Hindlimb muscle (tissue), 1 donor: ENCODE measurements at regions not wholly inside any gene's neighbourhood (a gene's known extent, or its start where the extent isn't known, plus 50 kb on each side); places are given as distances from the start of the nearest gene placed in this dataset.
"Not testable (repeated sequence)": the region's sequence is repeated elsewhere in the genome, so short reads cannot be mapped to it uniquely, and the experiment has no call there.

Experiments
- DNase-seq: peaks from one replicate; pipeline ENCODE4 v3.0.0-alpha.2; 2013

DNA sequence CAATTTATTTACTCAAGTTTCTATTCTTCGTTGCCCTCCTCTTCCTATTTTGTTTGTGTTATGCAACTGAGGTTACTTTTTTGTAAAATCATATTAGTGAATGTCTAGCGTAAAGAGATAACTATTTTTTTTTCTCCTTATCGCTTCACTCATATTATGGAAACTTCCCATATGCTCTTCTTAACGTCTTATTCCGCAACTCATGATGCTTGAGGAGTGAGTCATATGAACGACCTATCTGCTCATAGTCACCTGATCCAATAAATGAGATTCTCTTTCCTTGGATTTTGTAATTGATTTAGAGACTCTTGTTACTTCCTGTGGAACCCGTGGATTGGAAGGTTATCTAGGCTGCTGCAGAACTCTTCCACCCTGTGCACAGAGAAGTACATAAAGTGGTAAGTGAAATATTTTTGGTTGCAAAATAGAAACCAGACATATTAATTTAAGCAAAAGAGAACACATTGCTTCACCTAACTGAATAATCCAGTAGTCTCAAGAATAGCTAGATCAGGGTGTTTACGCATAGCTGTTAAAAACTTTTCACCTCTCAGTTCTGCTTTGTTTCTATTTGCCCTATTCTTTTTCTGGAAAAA is 719.3 kb upstream of the SGO1 start:
- DNase-seq = no peak

- no peak for DNase-seq
Observed at GRCh38 chr3:20904671-20905070, 718.7 kb upstream of the SGO1 start.

GRCh38 chr3:20898962-20899361 is 713.0 kb upstream of the SGO1 start:
- DNase-seq = no peak

- no peak for DNase-seq
Observed at GRCh38 chr3:20890111-20890519, 704.1 kb upstream of the SGO1 start.

DNA sequence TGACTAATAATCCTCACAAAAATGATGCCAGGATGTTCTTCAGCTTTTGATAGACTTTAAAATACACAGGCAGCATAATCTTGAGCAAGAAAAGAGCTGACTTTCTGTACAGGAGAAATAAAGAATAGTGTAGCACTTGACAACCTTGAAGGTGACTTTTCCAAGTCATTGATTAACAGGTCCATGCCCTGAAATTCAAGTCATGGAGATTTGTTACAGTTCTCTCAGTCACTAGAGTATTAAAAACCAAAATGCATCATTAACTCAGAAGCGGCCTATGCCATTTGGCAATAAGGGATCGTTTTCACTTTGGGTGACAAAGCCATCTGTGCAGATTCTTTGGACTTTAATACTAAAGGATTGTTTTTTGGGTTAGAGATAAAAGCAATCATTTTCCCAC is 692.7 kb upstream of the SGO1 start:
- DNase-seq = no peak

DNA sequence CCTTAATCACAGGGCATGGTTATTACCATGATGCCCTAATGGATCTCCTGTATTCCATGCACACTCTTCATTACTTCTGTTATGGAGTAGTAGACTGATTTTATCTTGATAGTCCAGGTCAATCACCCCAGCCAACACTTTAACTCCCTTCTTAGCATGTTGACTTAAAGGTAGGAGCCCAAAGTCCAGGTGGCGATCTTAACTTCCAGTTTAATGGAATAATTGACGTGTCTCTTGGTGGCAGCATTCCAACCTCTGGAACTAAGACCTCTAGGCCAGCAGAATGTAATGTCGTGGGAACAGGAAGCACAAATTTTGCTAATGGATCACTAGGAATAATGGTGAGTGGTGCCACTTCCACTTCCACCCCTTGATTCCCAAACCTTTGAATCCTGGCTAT is 687.2 kb upstream of the SGO1 start:
- no peak for DNase-seq

DNA sequence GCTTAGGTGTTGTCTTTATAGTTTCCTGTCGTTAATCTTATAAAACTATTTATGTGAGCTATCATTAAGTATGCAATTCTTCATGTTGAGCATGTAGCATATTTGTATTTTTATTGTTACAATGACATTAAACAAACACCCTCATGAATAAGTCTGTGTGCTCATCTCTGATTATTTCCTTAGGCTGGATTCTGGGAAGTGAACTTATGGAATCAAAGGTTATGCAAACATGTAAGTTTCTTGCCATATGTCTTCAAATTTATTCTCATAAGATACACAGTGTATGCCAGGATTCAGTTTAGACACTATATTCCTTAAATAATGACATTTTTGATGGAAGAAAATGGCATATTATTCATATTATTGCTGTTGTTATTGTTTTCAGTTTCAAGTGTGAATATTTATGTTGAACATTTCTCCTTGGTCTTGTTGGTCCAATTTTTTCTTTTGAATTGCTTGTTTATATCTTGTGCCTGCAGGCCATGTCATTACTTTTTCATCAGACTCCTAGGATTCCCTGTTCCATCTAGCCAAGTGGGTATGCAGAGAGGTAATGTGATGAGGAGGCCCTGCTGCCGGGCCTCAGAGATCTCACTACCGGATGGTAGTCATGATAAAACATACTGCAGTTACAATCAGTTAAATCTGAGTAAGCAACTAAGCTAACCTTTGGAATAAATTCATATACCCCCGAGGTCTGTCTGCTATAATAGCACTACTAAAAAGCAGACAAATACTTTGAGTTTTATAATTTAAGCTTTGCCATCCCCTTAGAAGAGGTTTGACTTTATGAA is 684.3 kb upstream of the SGO1 start:
- DNase-seq = no peak

GRCh38 chr3:20865803-20866202 is 679.8 kb upstream of the SGO1 start:
- no peak for DNase-seq

GRCh38 chr3:20861454-20861853 is 675.4 kb upstream of the SGO1 start:
- DNase-seq = no peak

GRCh38 chr3:20857636-20858035 is 671.6 kb upstream of the SGO1 start:
- DNase-seq = no peak

DNA sequence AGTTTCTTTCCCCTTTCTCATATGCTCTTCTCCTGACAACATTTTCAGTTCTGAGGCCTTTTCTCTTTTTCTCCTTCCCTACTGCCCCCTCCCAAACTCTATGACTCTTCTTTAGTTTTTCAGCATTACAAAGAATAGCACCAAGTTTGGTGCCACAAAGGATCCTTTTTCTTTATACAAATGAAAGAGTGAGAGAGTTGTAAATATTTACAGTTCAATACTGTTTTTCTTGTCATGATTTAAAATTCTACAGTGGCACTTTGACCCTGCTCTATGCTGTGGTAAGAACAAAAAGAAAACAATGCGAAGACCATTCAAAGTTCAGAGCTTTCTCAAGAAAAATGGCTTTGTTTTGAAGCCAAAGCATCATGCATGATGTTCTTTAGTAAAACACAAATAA is 667.9 kb upstream of the SGO1 start:
- no peak for DNase-seq

DNA sequence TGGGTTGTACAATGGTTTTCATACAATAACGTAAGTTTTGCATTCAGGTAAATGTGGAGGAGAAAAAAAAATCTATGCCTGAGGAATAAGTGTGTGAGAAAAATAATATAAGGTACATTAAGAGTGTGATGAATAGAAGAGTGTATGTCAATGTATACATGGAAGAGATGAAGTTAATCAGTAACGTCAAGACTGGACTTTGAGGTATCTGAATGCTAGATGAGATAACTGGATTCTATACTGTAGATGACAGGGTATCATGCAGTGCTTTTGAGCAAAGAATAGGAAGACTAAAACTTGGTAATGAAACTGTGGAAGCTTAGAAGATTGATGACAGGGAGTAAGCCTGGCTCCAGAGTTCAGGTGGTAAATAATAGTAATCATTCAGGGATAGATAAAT is 666.7 kb upstream of the SGO1 start:
- no peak for DNase-seq

- DNase-seq = no peak
Observed at GRCh38 chr3:20849975-20850374, 664.0 kb upstream of the SGO1 start.

DNA sequence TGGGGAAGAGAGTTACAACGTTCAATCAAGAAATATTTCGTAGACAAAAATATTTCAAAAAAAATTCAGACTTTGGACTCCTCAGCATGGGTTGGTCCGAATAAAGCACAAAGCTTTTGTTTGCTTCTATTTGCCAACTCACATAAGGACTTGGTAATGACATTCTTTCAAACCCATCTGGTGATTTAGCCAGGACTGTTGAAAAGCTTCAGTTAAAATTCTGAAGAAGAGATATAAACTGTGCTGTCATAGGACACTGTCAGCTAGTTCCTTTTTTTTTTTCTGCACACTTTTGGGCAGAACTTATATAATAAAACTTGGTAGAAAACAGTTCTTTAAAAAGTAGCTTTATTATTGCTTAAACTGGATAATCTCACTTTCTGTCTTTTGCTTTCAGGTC is 660.8 kb upstream of the SGO1 start:
- no peak for DNase-seq

DNA sequence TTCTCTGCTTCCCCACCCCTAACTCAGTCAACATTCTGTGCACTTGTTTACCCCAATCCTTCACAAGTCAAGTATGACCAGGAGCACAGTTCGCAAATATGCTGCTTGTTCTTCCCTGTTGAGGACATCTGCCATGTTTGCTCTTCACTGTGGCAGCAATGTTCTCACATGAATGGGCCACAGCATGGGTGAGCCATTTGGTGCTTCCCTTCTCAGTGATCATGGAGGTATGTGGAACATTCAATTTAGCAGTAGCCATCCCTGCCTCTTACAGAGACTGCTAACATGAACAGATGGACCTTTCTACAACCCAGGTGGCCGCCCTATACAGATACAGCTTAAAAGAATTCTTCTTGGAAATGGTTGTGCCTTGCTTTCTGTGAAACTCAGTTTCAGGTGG is 660.1 kb upstream of the SGO1 start:
- DNase-seq = no peak

- no peak for DNase-seq
Observed at GRCh38 chr3:20844851-20845250, 658.8 kb upstream of the SGO1 start.

- DNase-seq = no peak
Observed at GRCh38 chr3:20842594-20843436, 656.8 kb upstream of the SGO1 start.

GRCh38 chr3:20842002-20842401 is 656.0 kb upstream of the SGO1 start:
- no peak for DNase-seq

DNA sequence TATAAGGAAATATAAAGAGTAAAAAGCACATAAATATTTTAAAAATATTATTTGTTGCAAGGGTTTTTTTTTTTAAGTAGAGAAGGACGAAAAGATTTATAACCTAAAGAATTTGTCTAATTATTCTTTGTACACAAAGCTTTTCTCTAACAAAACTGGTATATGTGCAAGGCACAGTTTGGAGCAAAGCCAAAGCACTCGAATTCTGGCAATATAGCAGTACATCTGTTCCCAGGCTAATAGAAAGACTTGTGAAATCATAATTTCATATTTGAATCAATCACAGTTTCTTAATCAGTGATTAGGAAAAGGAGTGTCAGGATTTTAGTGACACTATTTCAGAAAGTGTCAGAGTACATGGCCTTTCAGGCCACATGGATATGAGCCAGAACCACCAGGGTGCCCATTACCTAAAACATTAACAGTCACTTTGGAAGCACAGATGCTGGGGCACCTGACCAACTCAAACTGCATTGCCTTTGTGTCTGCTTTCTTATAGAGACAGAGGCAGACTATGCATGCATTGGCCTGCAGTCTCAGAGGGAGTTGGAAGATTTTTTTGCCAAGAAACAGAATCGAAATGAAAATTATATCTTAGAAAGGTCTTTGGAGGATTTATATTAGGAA is 651.8 kb upstream of the SGO1 start:
- no peak for DNase-seq

- no peak for DNase-seq
Observed at GRCh38 chr3:20836801-20837200, 650.8 kb upstream of the SGO1 start.

- DNase-seq = no peak
Observed at GRCh38 chr3:20832963-20833362, 647.0 kb upstream of the SGO1 start.

GRCh38 chr3:20822251-20822650 is 636.2 kb upstream of the SGO1 start:
- no peak for DNase-seq

- DNase-seq = not testable (repeated sequence)
Observed at GRCh38 chr3:20820872-20821271, 634.9 kb upstream of the SGO1 start.
